Spleen (tissue), 11 donors: ENCODE measurements at regions not wholly inside any gene's neighbourhood (a gene's known extent, or its start where the extent isn't known, plus 50 kb on each side); places are given as distances from the start of the nearest gene placed in this dataset.

ENCODE experiments used
- DNase-seq: peaks from one replicate; pipeline ENCODE4 v3.0.0-alpha.2; 2020
- H3K27ac ChIP-seq, 8 donors: fragments of 200-600 bp; sonication (generic) in 7 of 8; 1 replicate in 4 of 8; 2 replicates in 4 of 8; pipeline versions ENCODE4 v1.5.0 to v1.8.0; 2016 to 2021; ENCODE audit warnings: inconsistent platforms in 4 of 8, mild to moderate bottlenecking in 4 of 8, moderate library complexity in 1 of 8
- H3K27me3 ChIP-seq, 7 donors: fragments of 200-600 bp; sonication (generic) in 6 of 7; replicated peaks in 1 of 7; 1 replicate in 4 of 7; 2 replicates in 3 of 7; pipeline versions ENCODE4 v1.5.0 to v1.8.0; 2016 to 2021; ENCODE audit warnings: inconsistent platforms in 3 of 7, mild to moderate bottlenecking in 1 of 7
- H3K36me3 ChIP-seq, 6 donors: fragments of 200-600 bp; sonication (generic) in 5 of 6; 1 replicate in 4 of 6; 2 replicates in 2 of 6; pipeline versions ENCODE4 v1.5.0 to v1.8.0; 2016 to 2021; ENCODE audit warnings: inconsistent platforms in 2 of 6
- H3K4me1 ChIP-seq, 6 donors: fragments of 200-600 bp; sonication (generic) in 5 of 6; 1 replicate in 3 of 6; 2 replicates in 3 of 6; pipeline versions ENCODE4 v1.5.0 to v1.8.0; 2016 to 2021; ENCODE audit warnings: inconsistent platforms in 3 of 6
- H3K4me3 ChIP-seq, 8 donors: fragments of 200-600 bp; sonication (generic) in 7 of 8; 1 replicate in 4 of 8; 2 replicates in 4 of 8; pipeline versions ENCODE4 v1.5.0 to v1.8.0; 2016 to 2021; ENCODE audit warnings: inconsistent platforms in 4 of 8, mild to moderate bottlenecking in 4 of 8, moderate library complexity in 2 of 8
- H3K9me3 ChIP-seq, 8 donors: fragments of 200-600 bp; sonication (generic) in 7 of 8; 1 replicate in 4 of 8; 2 replicates in 4 of 8; pipeline versions ENCODE4 v1.5.0 to v1.8.0; 2016 to 2021; ENCODE audit warnings: inconsistent platforms in 4 of 8
- CTCF ChIP-seq, 11 experiments: fragments of 200-600 bp in 7 of 11; fragments of 450-650 bp in 4 of 11; sonication (generic) in 4 of 11; IDR thresholded peaks in 8 of 11; conservative IDR thresholded peaks in 3 of 11; 1 replicate in 7 of 11; 2 replicates in 4 of 11; pipeline versions ENCODE4 v1.4.0 to v1.8.0; 2016 to 2021; ENCODE audit warnings: antibody characterized with exemption in 11 of 11, inconsistent platforms in 4 of 11, mild to moderate bottlenecking in 1 of 11
- POLR2A ChIP-seq, 3 donors: fragments of 450-650 bp; IDR thresholded peaks; one replicate each; pipeline ENCODE4 v1.5.1; 2017; ENCODE audit warnings: antibody characterized with exemption in 3 of 3, mild to moderate bottlenecking in 1 of 3
- POLR2AphosphoS5 ChIP-seq, 3 donors: sonication (generic); formaldehyde crosslinking; IDR thresholded peaks; one replicate each; pipeline ENCODE4 v1.5.1; 2017; ENCODE audit warnings: antibody characterized with exemption in 3 of 3
- WGBS, 5 donors: extraction: QIAGEN DNeasy Blood & Tissue Kit in 3 of 5; methylation state at CpG; one replicate each; pipeline versions ENCODE4 v1.1.5 to v1.1.7; 2013 to 2018; 5-methylcytosine and 5-hydroxymethylcytosine counted together
- intact Hi-C: fragments of 100-400 bp; cut with DNase I; formaldehyde crosslinking; loops from one replicate; pipeline ENCODE4 v1.15.0; 2023; ENCODE audit warnings: low total_unique reads
- donor health status: healthy with polysubstance abuse.
- donor health status: DM: no; HTN: no; CAD: no; lungs with moderate emphysema.
- donor health status: DM: no; HTN: no; CAD: no.
- donor health status: Bipolar disorder and iron deficiency.
- donor health status: healthy.
- donor health status: DM: no; HTN: no; CAD: no.
- donor health status: DM: yes; HTN: yes; CAD: no.

GRCh38 chrX:93428497-93428896, 244.9 kb downstream of the NAP1L3 start:
- DNase-seq, result no peak
- Histone ChIP-seq H3K9me3 (no peaks in the 10 kb centered on the region), H3K4me3 (no peak overlapping the region), H3K4me1 (no peaks in the 10 kb centered on the region), H3K27me3 (no peaks in the 10 kb centered on the region), H3K36me3 (no peaks in the 10 kb centered on the region), H3K27ac (no peak overlapping the region)
- TF ChIP-seq POLR2A (IDR thresholded peaks at IDR 0.05) (no peak), CTCF (IDR thresholded peaks at IDR 0.05 in 8 of 11, conservative IDR thresholded peaks at IDR 0.05 in 3 of 11) (no peak), POLR2AphosphoS5 (IDR thresholded peaks at IDR 0.05) (no peak)
- 65 to 94% (median 80%) methylated on average over 3 of the region's 3 CpGs for WGBS, 5 donors
- intact Hi-C loops, result no loop called here

- no peaks in the 10 kb centered on the region for H3K4me1 ChIP-seq
- intact Hi-C loops, result no loop called here
- H3K9me3 ChIP-seq, result no peaks in the 10 kb centered on the region
- 13 to 23% (median 18%) methylated on average over 6 of the region's 6 CpGs for WGBS, 5 donors
- no peak overlapping the region for H3K27ac ChIP-seq
- H3K36me3 ChIP-seq, result no peaks in the 10 kb centered on the region
- TF ChIP-seq POLR2A (IDR thresholded peaks at IDR 0.05) (no peak), CTCF (IDR thresholded peaks at IDR 0.05 in 8 of 11, conservative IDR thresholded peaks at IDR 0.05 in 3 of 11) (peak in 7 of 11 experiments; percentile 22 to 49 (median 25)), POLR2AphosphoS5 (IDR thresholded peaks at IDR 0.05) (no peak)
- no peak overlapping the region for H3K4me3 ChIP-seq
- no peaks in the 10 kb centered on the region for H3K27me3 ChIP-seq
- DNase-seq, result no peak
Measured at GRCh38 chrX:93422693-93423092, 250.7 kb downstream of the NAP1L3 start.

- no peak for DNase-seq
- Histone ChIP-seq H3K36me3 (no peaks in the 10 kb centered on the region), H3K4me1 (no peaks in the 10 kb centered on the region), H3K27me3 (no peaks in the 10 kb centered on the region), H3K27ac (no peak overlapping the region), H3K4me3 (no peak overlapping the region), H3K9me3 (no peaks in the 10 kb centered on the region)
- intact Hi-C loops, result no loop called here
- WGBS, 5 donors, result 55 to 70% (median 63%) methylated on average over 7 of the region's 7 CpGs
- TF ChIP-seq POLR2AphosphoS5 (IDR thresholded peaks at IDR 0.05) (no peak), CTCF (IDR thresholded peaks at IDR 0.05 in 8 of 11, conservative IDR thresholded peaks at IDR 0.05 in 3 of 11) (no peak)
Measured at GRCh38 chrX:93420525-93421082, 252.8 kb downstream of the NAP1L3 start.

- H3K9me3 ChIP-seq, result no peaks in the 10 kb centered on the region
- no peaks in the 10 kb centered on the region for H3K27me3 ChIP-seq
- H3K27ac ChIP-seq, result no peak overlapping the region
- 37 to 66% (median 55%) methylated on average over 2 of the region's 2 CpGs for WGBS, 5 donors
- intact Hi-C loops, result no loop called here
- no peaks in the 10 kb centered on the region for H3K4me1 ChIP-seq
- no peaks in the 10 kb centered on the region for H3K36me3 ChIP-seq
- DNase-seq, result no peak
- no peak overlapping the region for H3K4me3 ChIP-seq
- no peak for TF ChIP-seq CTCF (IDR thresholded peaks at IDR 0.05 in 8 of 11, conservative IDR thresholded peaks at IDR 0.05 in 3 of 11)
- TF ChIP-seq POLR2A (IDR thresholded peaks at IDR 0.05), result no peak
Measured at GRCh38 chrX:93420090-93420489, 253.3 kb downstream of the NAP1L3 start.
